ENCODE measurements at regions not wholly inside any gene's neighbourhood (a gene's known extent, or its start where the extent isn't known, plus 50 kb on each side); places are given as distances from the start of the nearest gene placed in this dataset.

DNA sequence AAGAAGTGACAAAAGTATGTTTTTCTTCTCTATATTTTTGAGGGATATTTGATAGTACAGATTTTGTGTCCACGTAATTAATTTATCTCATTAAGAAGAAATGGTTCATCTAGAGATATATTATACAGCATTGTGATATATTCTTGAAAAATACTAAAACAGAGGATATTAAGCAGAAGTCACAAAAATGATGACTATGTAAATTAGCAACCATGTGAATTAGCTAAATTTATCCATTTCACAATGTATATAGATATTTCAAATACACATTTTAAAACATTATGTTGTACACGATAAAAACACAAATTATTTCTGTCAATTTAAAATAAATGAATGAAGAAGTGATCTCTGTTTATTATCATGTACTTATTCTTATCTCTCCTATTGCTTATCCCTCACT lies 989.5 kb downstream of the TUSC7 start:
- Mint-ChIP-seq H3K4me1 (ENCODE audit: low read depth) (no peaks in the 10 kb centered on the region), H3K27me3 (no peaks in the 10 kb centered on the region), H3K36me3 (ENCODE audit: low read depth) (no peaks in the 10 kb centered on the region), H3K27ac (no peak overlapping the region), H3K4me3 (no peak overlapping the region), H3K9me3 (no peaks in the 10 kb centered on the region)
- no peaks in the 10 kb centered on the region for H3K36me3 ChIP-seq (ENCODE audit: insufficient read depth, low read length)
- intact Hi-C loops (cut with DNase I, micrococcal nuclease), result no loop called here
- CTCF ChIA-PET, result no interaction called here
- H3K9me3 ChIP-seq (ENCODE audit: control insufficient read depth in 1 of 2, insufficient read depth in 1 of 2, low read length in 2 of 2), result no peaks in the 10 kb centered on the region
- H3K4me1 ChIP-seq (ENCODE audit: insufficient read depth, low read length), result no peaks in the 10 kb centered on the region
- no peak for DNase-seq
- POLR2A ChIA-PET, result no interaction called here
- H3K27me3 ChIP-seq (ENCODE audit: control insufficient read depth in 1 of 2, insufficient read depth in 2 of 2, low read length in 2 of 2), result no peaks in the 10 kb centered on the region
- H3K4me3 ChIP-seq (ENCODE audit: low read length), result no peak overlapping the region
- TF ChIP-seq, protein P1, sequence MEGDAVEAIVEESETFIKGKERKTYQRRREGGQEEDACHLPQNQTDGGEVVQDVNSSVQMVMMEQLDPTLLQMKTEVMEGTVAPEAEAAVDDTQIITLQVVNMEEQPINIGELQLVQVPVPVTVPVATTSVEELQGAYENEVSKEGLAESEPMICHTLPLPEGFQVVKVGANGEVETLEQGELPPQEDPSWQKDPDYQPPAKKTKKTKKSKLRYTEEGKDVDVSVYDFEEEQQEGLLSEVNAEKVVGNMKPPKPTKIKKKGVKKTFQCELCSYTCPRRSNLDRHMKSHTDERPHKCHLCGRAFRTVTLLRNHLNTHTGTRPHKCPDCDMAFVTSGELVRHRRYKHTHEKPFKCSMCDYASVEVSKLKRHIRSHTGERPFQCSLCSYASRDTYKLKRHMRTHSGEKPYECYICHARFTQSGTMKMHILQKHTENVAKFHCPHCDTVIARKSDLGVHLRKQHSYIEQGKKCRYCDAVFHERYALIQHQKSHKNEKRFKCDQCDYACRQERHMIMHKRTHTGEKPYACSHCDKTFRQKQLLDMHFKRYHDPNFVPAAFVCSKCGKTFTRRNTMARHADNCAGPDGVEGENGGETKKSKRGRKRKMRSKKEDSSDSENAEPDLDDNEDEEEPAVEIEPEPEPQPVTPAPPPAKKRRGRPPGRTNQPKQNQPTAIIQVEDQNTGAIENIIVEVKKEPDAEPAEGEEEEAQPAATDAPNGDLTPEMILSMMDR (IDR thresholded peaks at IDR 0.05), result no peak
- ATAC-seq (ENCODE audit: poor library complexity), result no peak
- H3K27ac ChIP-seq (ENCODE audit: low read depth in 1 of 2, low read length in 2 of 2), result no peak overlapping the region

DNA sequence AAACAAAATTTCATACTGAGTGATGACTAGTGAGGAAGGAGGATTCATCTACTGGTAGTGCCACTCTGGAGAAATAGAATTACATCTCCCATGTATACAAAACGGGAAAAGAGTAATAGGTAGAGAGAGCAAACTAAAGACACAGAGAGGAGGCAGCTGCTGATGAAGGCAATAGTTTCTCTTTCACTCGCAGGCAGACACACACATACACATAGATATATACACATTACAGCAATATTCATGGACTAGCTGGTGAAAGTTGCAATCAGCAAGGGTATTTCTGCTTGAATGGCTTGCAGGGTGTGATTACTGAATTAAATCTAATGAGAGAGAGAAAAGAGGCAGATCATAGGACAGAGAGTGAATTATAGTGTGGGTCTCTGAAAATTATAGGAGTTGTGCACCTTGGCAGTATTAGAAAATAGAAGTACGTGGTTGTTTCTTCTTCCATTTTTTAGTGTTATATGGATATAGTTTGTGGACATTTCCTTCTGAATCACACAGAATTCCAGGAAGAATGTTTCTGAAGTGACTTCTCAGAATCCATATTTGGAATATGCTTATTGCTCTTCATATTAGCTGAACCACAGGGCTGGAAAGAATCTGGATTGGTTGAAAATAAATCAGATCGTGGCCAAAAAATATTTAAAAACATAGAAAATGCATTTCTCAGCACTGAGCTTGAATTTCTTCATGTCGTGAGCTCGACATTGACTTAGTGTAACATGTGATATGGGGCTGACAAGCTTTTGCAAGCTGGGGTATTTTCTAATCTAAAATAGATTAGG lies 991.2 kb downstream of the TUSC7 start:
- no peaks in the 10 kb centered on the region for H3K36me3 ChIP-seq (ENCODE audit: insufficient read depth, low read length)
- Mint-ChIP-seq H3K4me1 (ENCODE audit: low read depth) (no peaks in the 10 kb centered on the region), H3K27me3 (no peaks in the 10 kb centered on the region), H3K36me3 (ENCODE audit: low read depth) (no peaks in the 10 kb centered on the region), H3K4me3 (no peak overlapping the region), H3K9me3 (no peaks in the 10 kb centered on the region), H3K27ac (no peak overlapping the region)
- TF ChIP-seq, protein P1 (IDR thresholded peaks at IDR 0.05), result no peak
- H3K4me1 ChIP-seq (ENCODE audit: insufficient read depth, low read length), result no peaks in the 10 kb centered on the region
- DNase-seq (no peak), ATAC-seq (ENCODE audit: poor library complexity) (no peak)
- intact Hi-C loops (cut with DNase I, micrococcal nuclease), result no loop called here
- H3K9me3 ChIP-seq (ENCODE audit: control insufficient read depth in 1 of 2, insufficient read depth in 1 of 2, low read length in 2 of 2), result no peaks in the 10 kb centered on the region
- ChIA-PET POLR2A (no interaction called here), CTCF (no interaction called here)
- H3K27ac ChIP-seq (ENCODE audit: low read depth in 1 of 2, low read length in 2 of 2), result no peak overlapping the region
- H3K27me3 ChIP-seq (ENCODE audit: control insufficient read depth in 1 of 2, insufficient read depth in 2 of 2, low read length in 2 of 2), result no peaks in the 10 kb centered on the region
- no peak overlapping the region for H3K4me3 ChIP-seq (ENCODE audit: low read length)

DNA sequence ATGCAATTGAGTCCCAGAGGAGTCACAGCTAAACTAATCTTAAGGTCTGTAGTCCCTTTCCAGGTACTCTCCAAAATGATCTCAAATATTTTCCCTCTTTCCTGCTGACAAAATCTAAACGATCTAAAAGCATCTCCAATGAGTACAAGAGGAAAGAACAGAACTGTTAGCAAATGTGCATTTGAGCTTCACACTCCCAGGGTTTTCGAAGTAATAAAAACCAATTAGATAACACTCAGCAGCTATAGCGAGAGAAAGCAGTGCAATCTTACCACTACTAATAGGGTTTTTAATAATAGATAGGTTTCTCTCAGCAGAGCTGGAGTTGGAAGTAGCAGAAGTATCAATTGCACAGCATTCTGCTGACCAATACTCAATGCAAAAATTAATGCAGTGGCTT lies 995.4 kb downstream of the TUSC7 start:
- H3K36me3 ChIP-seq (ENCODE audit: insufficient read depth, low read length), result no peaks in the 10 kb centered on the region
- H3K4me1 ChIP-seq (ENCODE audit: insufficient read depth, low read length), result no peaks in the 10 kb centered on the region
- no peaks in the 10 kb centered on the region for H3K9me3 ChIP-seq (ENCODE audit: control insufficient read depth in 1 of 2, insufficient read depth in 1 of 2, low read length in 2 of 2)
- H3K4me3 ChIP-seq (ENCODE audit: low read length), result no peak overlapping the region
- H3K27me3 ChIP-seq (ENCODE audit: control insufficient read depth in 1 of 2, insufficient read depth in 2 of 2, low read length in 2 of 2), result no peaks in the 10 kb centered on the region
- ChIA-PET POLR2A (no interaction called here), CTCF (no interaction called here)
- Mint-ChIP-seq H3K9me3 (no peaks in the 10 kb centered on the region), H3K4me1 (ENCODE audit: low read depth) (no peaks in the 10 kb centered on the region), H3K27me3 (no peaks in the 10 kb centered on the region), H3K36me3 (ENCODE audit: low read depth) (no peaks in the 10 kb centered on the region), H3K27ac (no peak overlapping the region), H3K4me3 (no peak overlapping the region)
- intact Hi-C loops (cut with DNase I, micrococcal nuclease), result no loop called here
- H3K27ac ChIP-seq (ENCODE audit: low read depth in 1 of 2, low read length in 2 of 2), result no peak overlapping the region
- TF ChIP-seq, protein P1 (IDR thresholded peaks at IDR 0.05), result no peak
- ATAC-seq (ENCODE audit: poor library complexity), result no peak
- no peak for DNase-seq

Measured in CD4-positive, alpha-beta T cell (primary cell).